GM23338 (cell line): ENCODE measurements at regions not wholly inside any gene's neighbourhood (a gene's known extent, or its start where the extent isn't known, plus 50 kb on each side); places are given as distances from the start of the nearest gene placed in this dataset.

Source experiments
- CTCF ChIP-seq, 2 experiments: fragments of 200-600 bp in 1 of 2; sonication (generic) in 1 of 2; conservative IDR thresholded peaks; 2 replicates each; pipeline versions ENCODE4 v1.5.1 to v1.6.1; 2016 to 2017; ENCODE audit warnings: antibody characterized with exemption in 2 of 2, low read depth in 2 of 2, mild to moderate bottlenecking in 2 of 2, moderate library complexity in 1 of 2
- EZH2 ChIP-seq: fragments of 200-600 bp; sonication (generic); IDR thresholded peaks from one replicate; pipeline ENCODE4 v1.8.0; 2017; ENCODE audit warnings: antibody characterized with exemption, mild to moderate bottlenecking, low read depth; ENCODE audit not compliant: unreplicated experiment
- EZH2phosphoT487 ChIP-seq: fragments of 200-600 bp; sonication (generic); IDR thresholded peaks from one replicate; pipeline ENCODE4 v1.8.1; 2018; ENCODE audit warnings: antibody characterized with exemption; ENCODE audit not compliant: unreplicated experiment
- JUNB ChIP-seq: IDR thresholded peaks from one replicate; pipeline ENCODE4 v1.6.1; 2016; ENCODE audit warnings: antibody characterized with exemption; ENCODE audit not compliant: unreplicated experiment
- NANOG ChIP-seq: IDR thresholded peaks from 2 replicates; pipeline ENCODE4 v1.6.1; 2016; ENCODE audit warnings: antibody characterized with exemption, borderline replicate concordance
- REST ChIP-seq: IDR thresholded peaks from one replicate; pipeline ENCODE4 v1.6.1; 2018; ENCODE audit warnings: antibody characterized with exemption; ENCODE audit not compliant: unreplicated experiment
- STAT1 ChIP-seq: IDR thresholded peaks from one replicate; pipeline ENCODE4 v1.6.1; 2016; ENCODE audit warnings: antibody characterized with exemption; ENCODE audit not compliant: unreplicated experiment
- ZNF462 ChIP-seq: fragments of 250-450 bp; sonication (Bioruptor Pico); IDR thresholded peaks from 2 replicates; pipeline ENCODE4 v1.5.0; 2020; ENCODE audit warnings: mild to moderate bottlenecking, moderate library complexity

GRCh38 chr11:37544491-37544890 is 946.5 kb upstream of the RAG2 start (continued):
- TF ChIP-seq ZNF462 (CRISPR knock-in tag) (no peak), EZH2phosphoT487 (no peak), REST (no peak), STAT1 (no peak), JUNB (no peak), EZH2 (no peak), CTCF (conservative IDR thresholded peaks at IDR 0.05; ENCODE audit: low read depth in 2 of 2) (no peak), NANOG (no peak)
